A673 (cell line): ENCODE measurements at regions not wholly inside any gene's neighbourhood (a gene's known extent, or its start where the extent isn't known, plus 50 kb on each side); places are given as distances from the start of the nearest gene placed in this dataset.

ENCODE experiments used
- BruUV-seq: library from RNA; stranded (reverse); fragments of 400-500 nt; replicated peaks from 2 replicates; lab custom pipeline; 2021; lab: Mats Ljungman, UMichigan
- CTCF ChIA-PET: fragments of 300-600 bp; sonication (Branson Sonifier 250); formaldehyde crosslinking; loops from one replicate; lab custom pipeline; 2022; ENCODE audit warnings: antibody characterized with exemption; lab: Charles Lee
- POLR2A ChIA-PET: fragments of 300-600 bp; sonication (Branson Sonifier 250); formaldehyde crosslinking; loops from one replicate; lab custom pipeline; 2022; ENCODE audit warnings: antibody characterized with exemption; ENCODE audit not compliant: low non-redundant PET; lab: Charles Lee
- DNase-seq: peaks from one replicate; pipeline ENCODE4 v3.0.0-alpha.2; 2015; ENCODE audit warnings: low spot score
- H3K27ac ChIP-seq: fragments of 200-600 bp; sonication (generic); 2 replicates; pipeline ENCODE4 v1.5.1; 2016; ENCODE audit warnings: mixed run types, low read depth, mild to moderate bottlenecking, mixed read lengths, antibody characterized with exemption, low read length; ENCODE audit not compliant: poor library complexity, severe bottlenecking
- H3K27me3 ChIP-seq: fragments of 200-600 bp; sonication (generic); replicated peaks from 2 replicates; pipeline ENCODE4 v1.6.1; 2017; ENCODE audit warnings: mixed run types, low read depth, mild to moderate bottlenecking, mixed read lengths, antibody characterized with exemption, low read length; ENCODE audit not compliant: insufficient read depth, poor library complexity
- H3K36me3 ChIP-seq: fragments of 200-600 bp; sonication (generic); 2 replicates; pipeline ENCODE4 v1.6.1; 2016; ENCODE audit warnings: mixed run types, mild to moderate bottlenecking, mixed read lengths, antibody characterized with exemption, low read length; ENCODE audit not compliant: insufficient read depth, poor library complexity, severe bottlenecking
- H3K4me1 ChIP-seq: fragments of 200-600 bp; sonication (generic); 2 replicates; pipeline ENCODE4 v1.6.1; 2017; ENCODE audit warnings: mixed run types, mild to moderate bottlenecking, mixed read lengths, antibody characterized with exemption, low read length; ENCODE audit not compliant: insufficient read depth, poor library complexity, severe bottlenecking
- H3K4me3 ChIP-seq: fragments of 200-600 bp; sonication (generic); 2 replicates; pipeline ENCODE4 v1.5.1; 2016; ENCODE audit warnings: low read depth, mixed run types, mild to moderate bottlenecking, mixed read lengths, low read length; ENCODE audit not compliant: poor library complexity, severe bottlenecking
- H3K9me3 ChIP-seq: fragments of 200-600 bp; sonication (generic); 2 replicates; pipeline ENCODE4 v1.6.1; 2016; ENCODE audit warnings: mixed run types, low read depth, mild to moderate bottlenecking, mixed read lengths, antibody characterized with exemption, low read length; ENCODE audit not compliant: poor library complexity, severe bottlenecking
- EZH2 ChIP-seq: fragments of 200-600 bp; sonication (generic); IDR thresholded peaks from 2 replicates; pipeline ENCODE4 v1.6.1; 2017; ENCODE audit warnings: borderline replicate concordance, low read depth, mild to moderate bottlenecking, mixed read lengths, antibody characterized with exemption, low read length; ENCODE audit not compliant: poor library complexity, severe bottlenecking
- intact Hi-C: fragments of 100-400 bp; cut with micrococcal nuclease; formaldehyde crosslinking; loops from one replicate; pipeline ENCODE4 v1.10.0; 2022; ENCODE audit not compliant: unreplicated experiment
- TF ChIP-seq, protein P1 (sequence below): fragments of 300-800, 200-600 bp; sonication (generic); conservative IDR thresholded peaks from 2 replicates; pipeline ENCODE4 v1.5.1; 2017; ENCODE audit warnings: low read depth, mild to moderate bottlenecking, antibody characterized with exemption, low read length, moderate library complexity, mixed read lengths

DNA sequence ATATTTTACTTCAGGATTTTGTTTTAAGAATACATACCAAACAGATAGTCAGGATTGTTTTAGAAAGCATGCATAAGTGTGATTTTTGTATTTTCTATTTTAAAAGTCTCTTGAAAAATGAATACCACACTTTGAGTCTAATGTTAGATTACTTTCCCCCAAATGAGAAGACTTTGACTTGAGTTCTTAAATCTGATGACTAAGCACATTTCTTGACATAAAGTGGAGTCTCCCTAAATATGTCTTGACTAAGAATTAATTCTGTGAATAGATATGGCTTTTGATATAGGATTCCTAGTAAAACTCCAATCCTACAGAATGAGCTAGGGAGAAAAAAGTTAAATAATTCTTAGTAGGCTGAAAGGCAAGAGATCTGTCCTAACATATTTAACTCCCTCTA, 624.2 kb upstream of the SPRY2 start:
- H3K4me1 ChIP-seq: no peaks in the 10 kb centered on the region
- no peaks in the 10 kb centered on the region for H3K9me3 ChIP-seq
- no peaks in the 10 kb centered on the region for H3K27me3 ChIP-seq
- no peak for DNase-seq
- no peak overlapping the region for H3K4me3 ChIP-seq
- H3K36me3 ChIP-seq: no peaks in the 10 kb centered on the region
- POLR2A ChIA-PET: no interaction called here
- H3K27ac ChIP-seq: no peak overlapping the region
- BruUV-seq: no TSS peak
- TF ChIP-seq EZH2: no peak
- TF ChIP-seq, protein P1, sequence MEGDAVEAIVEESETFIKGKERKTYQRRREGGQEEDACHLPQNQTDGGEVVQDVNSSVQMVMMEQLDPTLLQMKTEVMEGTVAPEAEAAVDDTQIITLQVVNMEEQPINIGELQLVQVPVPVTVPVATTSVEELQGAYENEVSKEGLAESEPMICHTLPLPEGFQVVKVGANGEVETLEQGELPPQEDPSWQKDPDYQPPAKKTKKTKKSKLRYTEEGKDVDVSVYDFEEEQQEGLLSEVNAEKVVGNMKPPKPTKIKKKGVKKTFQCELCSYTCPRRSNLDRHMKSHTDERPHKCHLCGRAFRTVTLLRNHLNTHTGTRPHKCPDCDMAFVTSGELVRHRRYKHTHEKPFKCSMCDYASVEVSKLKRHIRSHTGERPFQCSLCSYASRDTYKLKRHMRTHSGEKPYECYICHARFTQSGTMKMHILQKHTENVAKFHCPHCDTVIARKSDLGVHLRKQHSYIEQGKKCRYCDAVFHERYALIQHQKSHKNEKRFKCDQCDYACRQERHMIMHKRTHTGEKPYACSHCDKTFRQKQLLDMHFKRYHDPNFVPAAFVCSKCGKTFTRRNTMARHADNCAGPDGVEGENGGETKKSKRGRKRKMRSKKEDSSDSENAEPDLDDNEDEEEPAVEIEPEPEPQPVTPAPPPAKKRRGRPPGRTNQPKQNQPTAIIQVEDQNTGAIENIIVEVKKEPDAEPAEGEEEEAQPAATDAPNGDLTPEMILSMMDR: no peak
- intact Hi-C loops: no loop called here
- CTCF ChIA-PET: no interaction called here

DNA sequence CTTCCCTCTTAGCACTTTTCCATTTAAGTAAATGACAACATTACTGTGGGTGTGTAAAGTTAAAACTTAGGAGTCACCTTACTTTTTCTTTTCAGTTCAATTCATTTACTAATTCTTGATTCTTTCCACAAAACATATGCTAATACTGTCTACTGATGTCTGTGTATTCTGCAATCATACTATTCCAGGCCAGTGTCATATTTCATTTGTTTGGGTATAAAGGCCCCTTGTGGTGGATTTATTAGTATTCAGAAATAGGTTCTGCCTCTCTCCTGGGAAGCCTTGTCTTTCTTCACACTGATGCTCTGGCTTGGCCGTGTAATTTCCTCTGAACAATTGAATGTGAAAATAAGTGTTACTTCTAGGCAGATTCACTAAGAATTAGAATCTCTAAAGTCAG, 621.9 kb upstream of the SPRY2 start:
- intact Hi-C loops: no loop called here
- no peak overlapping the region for H3K4me3 ChIP-seq
- TF ChIP-seq, protein P1: no peak
- no peak for TF ChIP-seq EZH2
- H3K9me3 ChIP-seq: no peaks in the 10 kb centered on the region
- no TSS peak for BruUV-seq
- no peaks in the 10 kb centered on the region for H3K27me3 ChIP-seq
- DNase-seq: peak; percentile 29
- no peaks in the 10 kb centered on the region for H3K4me1 ChIP-seq
- no peak overlapping the region for H3K27ac ChIP-seq
- H3K36me3 ChIP-seq: no peaks in the 10 kb centered on the region
- ChIA-PET POLR2A (no interaction called here), CTCF (no interaction called here)

DNA sequence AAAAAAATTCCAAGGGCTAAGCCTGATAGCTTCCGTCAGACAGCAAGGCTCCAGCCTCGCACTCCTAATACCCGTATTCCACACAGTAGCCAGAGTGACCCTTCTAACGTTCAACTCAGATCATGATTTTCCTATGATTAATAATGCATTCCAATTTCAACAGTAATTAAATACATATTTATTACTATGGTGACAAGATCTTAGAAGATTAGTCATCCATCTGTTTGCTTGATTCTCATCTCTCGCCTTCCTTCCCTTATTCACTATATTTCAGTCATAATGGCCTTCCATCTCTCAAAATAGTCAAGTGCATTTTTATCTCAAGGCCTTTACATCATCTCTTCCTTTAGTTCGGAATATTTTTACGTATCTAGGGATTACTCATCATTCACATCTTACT, 621.2 kb upstream of the SPRY2 start:
- Histone ChIP-seq H3K9me3 (no peaks in the 10 kb centered on the region), H3K4me1 (no peaks in the 10 kb centered on the region), H3K4me3 (no peak overlapping the region), H3K36me3 (no peaks in the 10 kb centered on the region), H3K27me3 (no peaks in the 10 kb centered on the region), H3K27ac (no peak overlapping the region)
- no peak for DNase-seq
- BruUV-seq: no TSS peak
- intact Hi-C loops: no loop called here
- POLR2A ChIA-PET: no interaction called here
- CTCF ChIA-PET: no interaction called here
- TF ChIP-seq EZH2: no peak
- TF ChIP-seq, protein P1: no peak
